ENCODE measurements at regions not wholly inside any gene's neighbourhood (a gene's known extent, or its start where the extent isn't known, plus 50 kb on each side); places are given as distances from the start of the nearest gene placed in this dataset.

GRCh38 chr7:110399421-110399820, 691.5 kb upstream of the LRRN3 start (continued):
- no peak for TF ChIP-seq STAT3 (IDR thresholded peaks at IDR 0.05; ENCODE audit: low read depth, low read length)
- no peak for TF ChIP-seq PML (IDR thresholded peaks at IDR 0.05; ENCODE audit: low read length)
- no peak for TF ChIP-seq ZNF384 (IDR thresholded peaks at IDR 0.05; ENCODE audit: borderline replicate concordance, low read depth, low read length)
- no peak for TF ChIP-seq POU2F2 (IDR thresholded peaks at IDR 0.05; ENCODE audit: borderline replicate concordance, low read depth, low read length)
- TF ChIP-seq PRDM15 (CRISPR knock-in tag; IDR thresholded peaks at IDR 0.05) = no peak

- ChIA-PET CTCF (no interaction called here), POLR2A (no interaction called here), SMC1A (ENCODE audit: uncharacterized antibody, unreplicated experiment) (no interaction called here), RAD21 (ENCODE audit: unreplicated experiment) (no interaction called here)
- no peak overlapping the region for H3K4me2 ChIP-seq (ENCODE audit: control insufficient read depth, insufficient read depth)
- no peaks in the 10 kb centered on the region for H4K20me1 ChIP-seq (ENCODE audit: control insufficient read depth, insufficient read depth)
- H3K4me3 ChIP-seq = no peak overlapping the region
- no peaks in the 10 kb centered on the region for H3K36me3 ChIP-seq (ENCODE audit: control insufficient read depth in 2 of 2, insufficient read depth in 2 of 2, low read length in 1 of 2)
- FAIRE-seq (no peak), ATAC-seq (no peak), DNase-seq (ENCODE audit: low read depth, low spot score) (no peak)
- in situ Hi-C loops (cut with MboI) (no loop called here), intact Hi-C loops (cut with micrococcal nuclease; ENCODE audit: unreplicated experiment) (no loop called here)
- H2AFZ ChIP-seq (ENCODE audit: control insufficient read depth, low read depth, low read length) = no peak overlapping the region
- no peak overlapping the region for H3K9ac ChIP-seq (ENCODE audit: control insufficient read depth, insufficient read depth, low read length)
- WGBS (ENCODE audit: insufficient coverage, insufficient replicate concordance, low lambda C conversion rate, missing lambda C conversion rate) = 53% methylated on average over 2 of the region's 2 CpGs
- no peaks in the 10 kb centered on the region for H3K27me3 ChIP-seq (replicated peaks in 1 of 2; ENCODE audit: control insufficient read depth in 2 of 2, insufficient read depth in 2 of 2, low read length in 1 of 2)
- no peaks in the 10 kb centered on the region for H3K9me3 ChIP-seq (replicated peaks; ENCODE audit: control insufficient read depth, insufficient read depth, low read length)
- H3K27ac ChIP-seq (ENCODE audit: control insufficient read depth, insufficient read depth) = no peak overlapping the region
- BruUV-seq (replicated peaks) = no TSS peak
- H3K4me1 ChIP-seq (ENCODE audit: control insufficient read depth, insufficient read depth, low read length) = no peaks in the 10 kb centered on the region
- no peaks in the 10 kb centered on the region for H3K79me2 ChIP-seq (ENCODE audit: control insufficient read depth, insufficient read depth, low read length)
- TF ChIP-seq ZBTB40 (IDR thresholded peaks at IDR 0.05; ENCODE audit: borderline replicate concordance) = no peak
- no peak for TF ChIP-seq MYC (IDR thresholded peaks at IDR 0.05; ENCODE audit: insufficient read depth, insufficient read length, insufficient replicate concordance, low read length, severe bottlenecking)
- no peak for TF ChIP-seq EGR1 (IDR thresholded peaks at IDR 0.05; ENCODE audit: borderline replicate concordance in 1 of 2, low read depth in 2 of 2, low read length in 2 of 2)
- no peak for TF ChIP-seq CBFB (IDR thresholded peaks at IDR 0.05; ENCODE audit: low read depth)
- no peak for TF ChIP-seq ZBTB4 (CRISPR knock-in tag; IDR thresholded peaks at IDR 0.05)
- TF ChIP-seq IKZF2 (IDR thresholded peaks at IDR 0.05) = no peak
Measured at GRCh38 chr7:110400411-110400810, 690.5 kb upstream of the LRRN3 start.
